K562 (cell line): ENCODE measurements at regions not wholly inside any gene's neighbourhood (a gene's known extent, or its start where the extent isn't known, plus 50 kb on each side); places are given as distances from the start of the nearest gene placed in this dataset.

Source experiments
- ATAC-seq: fragments of 200-7000 bp; cut with Tn5 transposase; 3 replicates; pipeline ENCODE4 v1.9.1; 2020; ENCODE audit warnings: moderate library complexity
- BruUV-seq: library from RNA; stranded (reverse); fragments of 400-500 nt; replicated peaks from 2 replicates; lab custom pipeline; 2021; lab: Mats Ljungman, UMichigan
- CTCF ChIA-PET: fragments of 300-600 bp; formaldehyde crosslinking; extraction: SDS; loops from one replicate; lab custom pipeline; 2021; ENCODE audit warnings: low intra/inter-chr PET ratio; lab: Yijun Ruan, JAX
- POLR2A ChIA-PET: fragments of 300-600, 350-650 bp; sonication (Branson Sonifier 250); formaldehyde crosslinking; extraction: SDS; loops from one replicate; lab custom pipeline; 2021; ENCODE audit warnings: antibody characterized with exemption, inconsistent platforms; lab: Yijun Ruan, JAX
- DNase-seq, 4 experiments: peaks; one replicate each; pipeline versions ENCODE4 v3.0.0 to v3.0.0-alpha.2; 2011 to 2018; ENCODE audit warnings: low spot score in 3 of 4, mixed read lengths in 3 of 4; ENCODE audit errors: extremely low read depth in 1 of 4
- FAIRE-seq: peaks from 2 replicates; lab custom pipeline; 2011; peaks lifted over from hg19 to GRCh38; lab: Jason Lieb, UNC
- H2AFZ ChIP-seq: 2 replicates; pipeline ENCODE4 v1.6.0; 2011; ENCODE audit warnings: low read depth, low read length, control low read depth, inconsistent platforms
- H3K27ac ChIP-seq: fragments of 200-600 bp; 3 replicates; pipeline ENCODE4 v1.8.0; 2011; ENCODE audit warnings: low read depth, mild to moderate bottlenecking, control low read depth, inconsistent platforms, low read length, moderate library complexity, mixed read lengths; ENCODE audit errors: extremely low read depth
- H3K27me3 ChIP-seq, 2 experiments: fragments of 300-600 bp in 1 of 2; 2 replicates in 1 of 2; 3 replicates in 1 of 2; pipeline versions ENCODE4 v1.6.0 to v1.8.0; 2011; ENCODE audit warnings: inconsistent platforms in 2 of 2, low read length in 2 of 2, mild to moderate bottlenecking in 1 of 2, mixed read lengths in 1 of 2, moderate library complexity in 1 of 2; ENCODE audit not compliant: control insufficient read depth in 2 of 2, insufficient read depth in 2 of 2
- H3K36me3 ChIP-seq: fragments of 300-600 bp; 3 replicates; pipeline ENCODE4 v1.8.0; 2011; ENCODE audit warnings: mild to moderate bottlenecking, low read length, inconsistent platforms; ENCODE audit not compliant: control insufficient read depth, insufficient read depth
- H3K4me1 ChIP-seq, 2 experiments: fragments of 200-600 bp in 1 of 2; replicated peaks in 1 of 2; 2 replicates in 1 of 2; 3 replicates in 1 of 2; pipeline versions ENCODE4 v1.5.1 to v1.8.0; 2011; ENCODE audit warnings: inconsistent platforms in 2 of 2, low read length in 2 of 2, mild to moderate bottlenecking in 1 of 2, mixed read lengths in 1 of 2, moderate library complexity in 1 of 2; ENCODE audit not compliant: control insufficient read depth in 2 of 2, insufficient read depth in 2 of 2
- H3K4me2 ChIP-seq: 2 replicates; pipeline ENCODE4 v1.6.1; 2011; ENCODE audit warnings: low read length, control low read depth, inconsistent platforms, mixed read lengths; ENCODE audit not compliant: insufficient read depth
- H3K4me3 ChIP-seq: fragments of 200-600 bp; sonication (generic), shearing (Covaris generic); 2 replicates; pipeline ENCODE4 v1.5.1; 2016; ENCODE audit warnings: control low read depth, inconsistent platforms
- H3K79me2 ChIP-seq: fragments of 200-600 bp; 3 replicates; pipeline ENCODE4 v1.8.0; 2011; ENCODE audit warnings: low read length, inconsistent platforms; ENCODE audit not compliant: control insufficient read depth, insufficient read depth
- H3K9ac ChIP-seq, 2 experiments: 2 replicates each; pipeline versions ENCODE4 v1.6.0 to v1.6.1; 2011; ENCODE audit warnings: low read depth in 2 of 2, low read length in 2 of 2, control low read depth in 1 of 2, inconsistent platforms in 1 of 2, mild to moderate bottlenecking in 1 of 2, mixed read lengths in 1 of 2; ENCODE audit not compliant: insufficient read depth in 1 of 2
- H3K9me1 ChIP-seq: one replicate; pipeline ENCODE4 v1.6.0; 2011; ENCODE audit warnings: inconsistent platforms, mild to moderate bottlenecking, low read length, moderate library complexity; ENCODE audit not compliant: control insufficient read depth, insufficient read depth
- H3K9me3 ChIP-seq: replicated peaks from 2 replicates; pipeline ENCODE4 v1.5.1; 2011; ENCODE audit warnings: low read depth, low read length, inconsistent platforms; ENCODE audit not compliant: control insufficient read depth, insufficient read depth
- H4K20me1 ChIP-seq: replicated peaks from 2 replicates; pipeline ENCODE4 v1.6.1; 2011; ENCODE audit warnings: low read length, inconsistent platforms, mixed read lengths; ENCODE audit not compliant: control insufficient read depth, insufficient read depth
- AFF1 ChIP-seq, 2 experiments: fragments of 450-650 bp; IDR thresholded peaks; 2 replicates each; pipeline ENCODE4 v1.6.1; 2018; ENCODE audit warnings: mild to moderate bottlenecking in 2 of 2, low read depth in 1 of 2; ENCODE audit not compliant: partially characterized antibody in 2 of 2
- ATF4 ChIP-seq: fragments of 450-650 bp; formaldehyde crosslinking; IDR thresholded peaks from 2 replicates; pipeline ENCODE4 v1.4.0; 2022; ENCODE audit warnings: mild to moderate bottlenecking, moderate library complexity
- EWSR1 ChIP-seq: fragments of 450-650 bp; IDR thresholded peaks from 2 replicates; pipeline ENCODE4 v1.6.1; 2018; ENCODE audit warnings: borderline replicate concordance, mild to moderate bottlenecking, low read depth, moderate library complexity; ENCODE audit not compliant: partially characterized antibody
- KDM1A ChIP-seq, 2 experiments: fragments of 450-650 bp; IDR thresholded peaks; 2 replicates each; pipeline ENCODE4 v1.6.1; 2016; ENCODE audit warnings: mild to moderate bottlenecking in 2 of 2
- MCM3 ChIP-seq: fragments of 450-650 bp; IDR thresholded peaks from 2 replicates; pipeline ENCODE4 v1.6.1; 2016
- NFIC ChIP-seq: fragments of 450-650 bp; IDR thresholded peaks from 2 replicates; pipeline ENCODE4 v1.6.1; 2017; ENCODE audit warnings: mild to moderate bottlenecking, inconsistent platforms
- POLR2A ChIP-seq: fragments of 450-650 bp; conservative IDR thresholded peaks from 2 replicates; pipeline ENCODE4 v1.6.1; 2016
- POLR2H ChIP-seq: IDR thresholded peaks from 2 replicates; pipeline ENCODE4 v1.6.1; 2016; ENCODE audit warnings: missing genetic modification characterization, low read depth, mild to moderate bottlenecking, control low read depth, missing compliant biosample characterization, moderate library complexity
- TSC22D4 ChIP-seq: fragments of 450-650 bp; IDR thresholded peaks from 2 replicates; pipeline ENCODE4 v1.6.1; 2016; ENCODE audit warnings: missing genetic modification characterization, missing biosample characterization, control low read depth
- ZBTB12 ChIP-seq: fragments of 250-450 bp; sonication (Bioruptor Pico); IDR thresholded peaks from 2 replicates; pipeline ENCODE4 v1.4.0; 2020
- ZBTB5 ChIP-seq: fragments of 450-650 bp; IDR thresholded peaks from 2 replicates; pipeline ENCODE4 v1.6.1; 2017; ENCODE audit warnings: antibody characterized with exemption
- ZNF212 ChIP-seq: fragments of 450-650 bp; formaldehyde crosslinking; IDR thresholded peaks from 2 replicates; pipeline ENCODE4 v1.4.0; 2020; ENCODE audit warnings: mild to moderate bottlenecking
- ZNF586 ChIP-seq: fragments of 450-650 bp; formaldehyde crosslinking; conservative IDR thresholded peaks from 2 replicates; pipeline ENCODE4 v1.4.0; 2020; ENCODE audit warnings: mild to moderate bottlenecking, moderate library complexity
- ZNF639 ChIP-seq, 2 experiments: fragments of 200-800 bp in 1 of 2; sonication (Bioruptor generic) in 1 of 2; sonication (generic) in 1 of 2; formaldehyde crosslinking in 1 of 2; IDR thresholded peaks in 1 of 2; conservative IDR thresholded peaks in 1 of 2; 2 replicates each; pipeline versions ENCODE4 v1.5.0 to v1.6.1; 2016 to 2020; ENCODE audit warnings: missing compliant biosample characterization in 1 of 2, missing genetic modification characterization in 1 of 2, missing genetic modification reagents in 1 of 2
- WGBS: fragments of 100-300 bp; shearing (Covaris generic); methylation state at CpG from one replicate; pipeline ENCODE4 v1.1.6; 2016; ENCODE audit warnings: low coverage, mixed read lengths; ENCODE audit not compliant: insufficient coverage; ENCODE audit errors: missing lambda C conversion rate; 5-methylcytosine and 5-hydroxymethylcytosine counted together
- in situ Hi-C: fragments of 300-500 bp; cut with MboI; formaldehyde crosslinking; loops from 4 replicates; pipeline ENCODE4 v1.15.0; 2018; ENCODE audit warnings: inconsistent platforms, mixed read lengths
- intact Hi-C: fragments of 100-400 bp; cut with micrococcal nuclease; formaldehyde crosslinking; loops from 2 replicates; pipeline ENCODE4 v1.14.2; 2022

DNA sequence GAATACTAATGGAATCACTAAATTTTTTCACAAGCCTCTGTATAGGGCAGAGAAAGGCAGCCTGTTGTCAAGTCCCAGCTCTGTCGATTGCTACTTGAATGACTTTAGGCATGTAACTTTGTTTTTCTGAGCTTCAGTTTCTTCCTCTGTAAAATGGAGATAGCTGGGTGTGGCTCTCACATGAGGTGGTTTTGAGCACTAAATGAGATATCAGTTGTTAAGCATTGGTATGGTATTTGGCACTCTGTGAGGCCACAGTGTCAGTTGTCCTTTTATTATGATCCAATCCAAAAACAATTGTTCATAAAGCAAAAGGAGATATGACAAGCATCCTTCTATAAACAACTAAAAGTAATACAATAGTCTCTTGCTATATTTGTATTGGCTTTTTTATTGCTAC lies 120.6 kb downstream of the DUSP6 start:
- no peaks in the 10 kb centered on the region for H3K79me2 ChIP-seq
- no peak overlapping the region for H3K9ac ChIP-seq
- 0% methylated on average over 1 of the region's 1 CpG for WGBS
- H4K20me1 ChIP-seq, result no peaks in the 10 kb centered on the region
- H3K36me3 ChIP-seq, result no peaks in the 10 kb centered on the region
- intact Hi-C loops, result no loop called here
- no peaks in the 10 kb centered on the region for H3K9me1 ChIP-seq
- DNase-seq (peak in 1 of 4 experiments; percentile 31), ATAC-seq (no peak), FAIRE-seq (no peak)
- CTCF ChIA-PET, result no interaction called here
- no peaks in the 10 kb centered on the region; a peak in 2 of 5 replicates for H3K4me1 ChIP-seq
- H3K9me3 ChIP-seq, result no peaks in the 10 kb centered on the region
- in situ Hi-C loops, result no loop called here
- H3K27me3 ChIP-seq, result no peaks in the 10 kb centered on the region
- H2AFZ ChIP-seq, result peak overlapping the region; percentile 29; the same call in 1 of the 2 replicates
- POLR2A ChIA-PET, result interaction anchor here (0.7 kb wide), 1 partner anchor 17 kb away, joined by 3 read pairs; no protein-coding TSS in a partner anchor
- H3K4me2 ChIP-seq, result no peak overlapping the region
- no peak overlapping the region for H3K4me3 ChIP-seq
- no TSS peak for BruUV-seq
- H3K27ac ChIP-seq, result no peak overlapping the region
- TF ChIP-seq ATF4 (CRISPR knock-in tag) (peak; percentile 7; the same call in 1 of the 2 replicates), ZNF639 (CRISPR knock-in tag; conservative IDR thresholded peaks at IDR 0.05 in 1 of 2, IDR thresholded peaks at IDR 0.05 in 1 of 2) (peak in 1 of 2 experiments; percentile 43; a peak in 1 of 4 replicates), TSC22D4 (no peak), NFIC (no peak), ZNF212 (CRISPR knock-in tag) (no peak), POLR2A (no peak), ZBTB12 (CRISPR knock-in tag) (no peak), KDM1A (IDR thresholded peaks at IDR 0.05) (no peak), ZBTB5 (no peak), MCM3 (no peak), ZNF586 (CRISPR knock-in tag) (no peak), POLR2H (tag) (no peak), EWSR1 (no peak), AFF1 (IDR thresholded peaks at IDR 0.05; ENCODE audit: low read depth in 1 of 2, partially characterized antibody in 2 of 2) (no peak)
